PC-3 (cell line): ENCODE measurements at regions not wholly inside any gene's neighbourhood (a gene's known extent, or its start where the extent isn't known, plus 50 kb on each side); places are given as distances from the start of the nearest gene placed in this dataset.

Experiments used
- ATAC-seq: fragments of 200-7000 bp; cut with Tn5 transposase; 2 replicates; pipeline ENCODE4 v1.9.1; 2020; ENCODE audit warnings: mild to moderate bottlenecking, moderate library complexity
- BruUV-seq: library from RNA; stranded (reverse); fragments of 400-500 nt; replicated peaks from 2 replicates; lab custom pipeline; 2021; lab: Mats Ljungman, UMichigan
- CTCF ChIA-PET: fragments of 300-600 bp; sonication (Branson Sonifier 250); formaldehyde crosslinking; loops from one replicate; lab custom pipeline; 2022; ENCODE audit warnings: antibody characterized with exemption; lab: Charles Lee
- POLR2A ChIA-PET: fragments of 300-600 bp; sonication (Branson Sonifier 250); formaldehyde crosslinking; loops from one replicate; lab custom pipeline; 2022; ENCODE audit warnings: antibody characterized with exemption; ENCODE audit not compliant: unreplicated experiment; lab: Charles Lee
- DNase-seq: peaks from one replicate; pipeline ENCODE4 v3.0.0-alpha.2; 2015
- H2AFZ ChIP-seq: fragments of 300-600 bp; sonication (generic); 2 replicates; pipeline ENCODE4 v1.6.0; 2016; ENCODE audit warnings: antibody characterized with exemption, low read length
- H3F3A ChIP-seq: fragments of 300-600 bp; sonication (generic); one replicate; pipeline ENCODE4 v1.6.0; 2017; ENCODE audit warnings: antibody characterized with exemption, low read length, control low read depth, mild to moderate bottlenecking; ENCODE audit not compliant: unreplicated experiment
- H3K27ac ChIP-seq: fragments of 300-600 bp; sonication (generic); 2 replicates; pipeline ENCODE4 v1.5.1; 2016; ENCODE audit warnings: mild to moderate bottlenecking, low read length
- H3K27me3 ChIP-seq: fragments of 300-600 bp; sonication (generic); 2 replicates; pipeline ENCODE4 v1.6.1; 2016; ENCODE audit warnings: low read length, mixed read lengths
- H3K36me3 ChIP-seq: fragments of 300-600 bp; sonication (generic); 2 replicates; pipeline ENCODE4 v1.6.1; 2016; ENCODE audit warnings: low read depth, mixed run types, low read length, mixed read lengths
- H3K4me1 ChIP-seq: fragments of 300-600 bp; sonication (generic); 2 replicates; pipeline ENCODE4 v1.5.1; 2016; ENCODE audit warnings: low read length; ENCODE audit not compliant: insufficient read depth
- H3K4me2 ChIP-seq: fragments of 300-600 bp; sonication (generic); 2 replicates; pipeline ENCODE4 v1.6.0; 2016; ENCODE audit warnings: low read length
- H3K4me3 ChIP-seq: fragments of 300-600 bp; sonication (generic); 2 replicates; pipeline ENCODE4 v1.5.1; 2016; ENCODE audit warnings: mild to moderate bottlenecking, low read length, mixed read lengths
- H3K79me2 ChIP-seq: fragments of 300-600 bp; sonication (generic); 2 replicates; pipeline ENCODE4 v1.6.1; 2017; ENCODE audit warnings: low read length, mixed read lengths
- H3K9ac ChIP-seq: fragments of 300-600 bp; sonication (generic); 2 replicates; pipeline ENCODE4 v1.6.0; 2016; ENCODE audit warnings: mild to moderate bottlenecking, low read length
- H3K9me2 ChIP-seq: fragments of 300-600 bp; sonication (generic); replicated peaks from 2 replicates; pipeline ENCODE4 v1.6.1; 2016; ENCODE audit warnings: mixed run types, low read length, mixed read lengths
- H3K9me3 ChIP-seq: fragments of 300-600 bp; sonication (generic); 2 replicates; pipeline ENCODE4 v1.6.1; 2016; ENCODE audit warnings: low read length, mixed read lengths
- H4K20me1 ChIP-seq: fragments of 300-600 bp; sonication (generic); 2 replicates; pipeline ENCODE4 v1.6.1; 2016; ENCODE audit warnings: low read length, mixed read lengths
- CTCF ChIP-seq: fragments of 300-600 bp; sonication (generic); conservative IDR thresholded peaks from 2 replicates; pipeline ENCODE4 v1.5.1; 2017; ENCODE audit warnings: antibody characterized with exemption, low read depth, mild to moderate bottlenecking, low read length
- EZH2 ChIP-seq: fragments of 300-600 bp; sonication (generic); IDR thresholded peaks from one replicate; pipeline ENCODE4 v1.6.1; 2017; ENCODE audit warnings: antibody characterized with exemption, mild to moderate bottlenecking, low read length; ENCODE audit not compliant: unreplicated experiment
- EZH2phosphoT487 ChIP-seq: fragments of 300-600 bp; sonication (generic); IDR thresholded peaks from 2 replicates; pipeline ENCODE4 v1.6.1; 2018; ENCODE audit warnings: mild to moderate bottlenecking, antibody characterized with exemption, low read length, borderline replicate concordance
- intact Hi-C: fragments of 100-400 bp; cut with micrococcal nuclease; formaldehyde crosslinking; loops from 2 replicates; pipeline ENCODE4 v1.9.0; 2023

- Histone ChIP-seq H3K9me2 (no peaks in the 10 kb centered on the region), H3K4me1 (peaks cover 8% of the 10 kb centered on the region; the same call in 1 of the 2 replicates), H3K4me2 (no peak overlapping the region), H4K20me1 (no peaks in the 10 kb centered on the region), H2AFZ (no peak overlapping the region), H3K36me3 (no peaks in the 10 kb centered on the region), H3K9ac (no peak overlapping the region), H3F3A (no peaks in the 10 kb centered on the region), H3K79me2 (no peaks in the 10 kb centered on the region), H3K27me3 (no peaks in the 10 kb centered on the region), H3K4me3 (no peak overlapping the region), H3K27ac (peak overlapping the region; percentile 11; the same call in 1 of the 2 replicates), H3K9me3 (no peaks in the 10 kb centered on the region)
- TF ChIP-seq CTCF (no peak), EZH2phosphoT487 (no peak), EZH2 (no peak)
- intact Hi-C loops = no loop called here
- no TSS peak for BruUV-seq
- CTCF ChIA-PET = no interaction called here
- POLR2A ChIA-PET = no interaction called here
- no peak for ATAC-seq
- peak; percentile 24 for DNase-seq
Observed at GRCh38 chr6:105781248-105781647, 304.9 kb upstream of the PRDM1 start.

GRCh38 chr6:105780146-105780860 lies 305.8 kb upstream of the PRDM1 start:
- ATAC-seq = no peak
- Histone ChIP-seq H3K79me2 (no peaks in the 10 kb centered on the region), H3K27ac (0 out of 2 replicates have a peak overlapping the region, but pooled peaks have one; percentile 5), H2AFZ (no peak overlapping the region), H4K20me1 (no peaks in the 10 kb centered on the region), H3K36me3 (no peaks in the 10 kb centered on the region), H3K9me2 (no peaks in the 10 kb centered on the region), H3K9ac (no peak overlapping the region), H3K9me3 (no peaks in the 10 kb centered on the region), H3F3A (no peaks in the 10 kb centered on the region), H3K4me2 (no peak overlapping the region), H3K4me3 (no peak overlapping the region), H3K4me1 (peaks cover 8% of the 10 kb centered on the region; the same call in 1 of the 2 replicates), H3K27me3 (no peaks in the 10 kb centered on the region)
- TF ChIP-seq EZH2phosphoT487 = no peak
- TF ChIP-seq EZH2 = no peak
- TF ChIP-seq CTCF = no peak
- BruUV-seq = no TSS peak
- intact Hi-C loops = no loop called here
- ChIA-PET CTCF (no interaction called here), POLR2A (no interaction called here)
- DNase-seq = peak; percentile 39

- DNase-seq = no peak
- TF ChIP-seq EZH2phosphoT487 (no peak), CTCF (no peak), EZH2 (no peak)
- no peaks in the 10 kb centered on the region for H3F3A ChIP-seq
- H3K9ac ChIP-seq = no peak overlapping the region
- H3K79me2 ChIP-seq = no peaks in the 10 kb centered on the region
- peaks cover 8% of the 10 kb centered on the region; the same call in 1 of the 2 replicates for H3K4me1 ChIP-seq
- ChIA-PET CTCF (no interaction called here), POLR2A (no interaction called here)
- intact Hi-C loops = no loop called here
- BruUV-seq = no TSS peak
- H3K27ac ChIP-seq = no peak overlapping the region
- no peak overlapping the region for H2AFZ ChIP-seq
- no peak overlapping the region for H3K4me3 ChIP-seq
- H3K9me2 ChIP-seq = no peaks in the 10 kb centered on the region
- H3K9me3 ChIP-seq = no peaks in the 10 kb centered on the region
- no peaks in the 10 kb centered on the region for H4K20me1 ChIP-seq
- no peak for ATAC-seq
- H3K36me3 ChIP-seq = no peaks in the 10 kb centered on the region
- H3K4me2 ChIP-seq = no peak overlapping the region
- H3K27me3 ChIP-seq = no peaks in the 10 kb centered on the region
Observed at GRCh38 chr6:105779110-105779509, 307.0 kb upstream of the PRDM1 start.
